Activated T-helper 1 cell treated with Interleukin-2 at 50 U/mL for 16 hours (primary cell): ENCODE measurements at regions not wholly inside any gene's neighbourhood (a gene's known extent, or its start where the extent isn't known, plus 50 kb on each side); places are given as distances from the start of the nearest gene placed in this dataset.
"Not testable (repeated sequence)": the region's sequence is repeated elsewhere in the genome, so short reads cannot be mapped to it uniquely, and the experiment has no call there.

Source experiments
- DNase-seq: peaks from one replicate; pipeline ENCODE4 v3.0.0-alpha.2; 2020; ENCODE audit warnings: low read depth

DNA sequence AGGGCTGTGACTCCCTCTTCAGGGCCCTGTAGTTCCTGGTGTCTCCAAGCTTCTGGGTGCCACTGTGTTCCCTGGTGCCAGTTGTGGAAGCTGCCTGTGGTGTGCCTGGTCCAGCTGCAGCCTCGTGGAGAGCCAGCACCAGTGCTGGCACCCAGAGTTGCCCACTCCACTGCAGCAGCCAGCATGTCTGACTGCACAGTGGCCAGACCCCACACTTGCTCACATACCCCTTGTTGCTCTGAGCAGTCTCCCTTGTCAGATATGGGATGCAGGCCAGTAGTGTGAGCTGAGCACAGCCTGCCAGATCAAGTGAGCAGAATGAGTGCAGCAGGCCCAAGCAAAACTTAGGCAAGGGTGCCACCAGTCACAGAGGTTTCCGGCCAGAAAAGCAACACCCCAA is 108.6 kb downstream of the ZMAT1 start:
- DNase-seq: no peak

DNA sequence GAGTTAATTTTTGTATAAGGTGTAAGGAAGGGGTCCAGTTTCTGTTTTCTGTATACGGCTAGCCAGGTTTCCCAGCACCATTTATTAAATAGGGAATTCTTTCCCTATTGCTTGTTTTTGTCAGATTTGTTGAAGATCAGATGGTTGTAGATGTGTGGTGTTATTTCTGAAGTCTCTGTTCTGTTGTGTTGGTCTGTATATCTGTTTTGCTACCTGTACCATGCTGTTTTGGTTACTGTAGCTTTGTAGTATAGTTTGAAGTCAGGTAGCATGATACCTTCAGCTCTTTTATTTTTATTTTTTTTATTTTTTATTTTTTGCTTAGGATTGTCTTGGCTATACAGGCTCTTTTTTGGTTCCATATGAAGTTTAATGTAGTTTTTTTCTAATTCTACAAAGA is 114.1 kb downstream of the ZMAT1 start:
- DNase-seq: not testable (repeated sequence)

- no peak for DNase-seq
These were observed 118.6 kb downstream of the ZMAT1 start for GRCh38 chrX:101813200-101813599.

DNA sequence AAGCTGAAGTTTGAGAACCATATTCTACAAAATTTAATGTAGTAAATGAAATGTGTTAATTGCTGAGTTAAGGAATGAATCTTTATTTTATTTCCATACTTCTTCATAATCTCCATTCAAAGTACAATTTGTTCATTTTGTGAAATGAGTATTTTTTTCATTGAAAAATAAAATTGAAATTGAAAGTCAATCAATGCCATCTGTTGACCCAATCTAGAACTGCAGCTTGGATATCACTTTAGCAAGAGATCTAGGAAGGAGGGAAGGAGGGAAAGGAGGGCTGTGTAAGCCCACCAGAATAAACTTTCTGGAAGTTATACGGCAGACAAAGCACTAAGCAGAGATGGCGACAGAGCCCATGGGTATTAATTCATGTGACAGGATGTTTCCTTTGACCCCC is 128.4 kb downstream of the ZMAT1 start:
- DNase-seq: no peak

DNA sequence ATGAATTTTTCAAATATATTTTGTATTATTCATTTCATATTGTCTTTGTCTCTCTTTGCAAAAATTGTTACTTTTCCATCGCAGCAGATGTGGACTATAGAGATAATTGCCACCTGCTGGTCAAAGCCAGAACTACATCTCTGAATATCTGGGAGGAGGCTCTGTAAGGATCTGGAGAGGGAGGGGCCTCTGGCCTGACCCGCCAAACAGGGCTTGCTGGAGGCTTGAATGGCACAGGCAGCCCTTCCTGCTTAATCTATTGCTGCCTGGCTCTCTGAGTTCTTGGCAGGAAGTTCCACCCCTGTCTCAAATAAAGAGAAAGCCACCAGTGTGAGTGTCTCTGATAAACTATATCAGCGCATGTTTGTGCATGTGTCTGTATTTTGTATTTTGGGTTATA is 132.4 kb downstream of the ZMAT1 start:
- DNase-seq: peak; percentile 48

DNA sequence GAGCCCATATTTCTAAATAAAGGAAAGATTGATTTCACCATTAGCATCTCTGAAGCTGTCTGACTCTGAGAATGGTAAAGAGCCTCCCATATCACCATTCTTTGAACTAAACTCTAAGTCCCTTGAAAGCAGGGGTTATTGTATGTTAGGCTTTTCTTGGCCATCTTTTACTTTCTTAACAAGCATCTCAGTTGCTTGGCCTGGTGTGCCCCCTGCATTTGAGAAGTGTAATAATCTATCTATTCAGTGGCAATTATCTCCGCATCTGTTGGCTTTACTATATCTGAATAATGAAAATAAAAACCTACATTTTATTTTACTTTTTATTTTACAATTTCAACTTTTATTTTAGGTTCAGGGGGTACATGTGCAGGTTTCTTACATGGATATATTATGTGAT is 128.3 kb upstream of the ARMCX2 start:
- no peak for DNase-seq

- no peak for DNase-seq
These were observed 125.5 kb upstream of the ARMCX2 start for GRCh38 chrX:101785142-101785541.

- not testable (repeated sequence) for DNase-seq
These were observed 120.8 kb upstream of the ARMCX2 start for GRCh38 chrX:101780421-101780820.

- DNase-seq: no peak
These were observed 114.7 kb upstream of the ARMCX2 start for GRCh38 chrX:101774340-101774739.

DNA sequence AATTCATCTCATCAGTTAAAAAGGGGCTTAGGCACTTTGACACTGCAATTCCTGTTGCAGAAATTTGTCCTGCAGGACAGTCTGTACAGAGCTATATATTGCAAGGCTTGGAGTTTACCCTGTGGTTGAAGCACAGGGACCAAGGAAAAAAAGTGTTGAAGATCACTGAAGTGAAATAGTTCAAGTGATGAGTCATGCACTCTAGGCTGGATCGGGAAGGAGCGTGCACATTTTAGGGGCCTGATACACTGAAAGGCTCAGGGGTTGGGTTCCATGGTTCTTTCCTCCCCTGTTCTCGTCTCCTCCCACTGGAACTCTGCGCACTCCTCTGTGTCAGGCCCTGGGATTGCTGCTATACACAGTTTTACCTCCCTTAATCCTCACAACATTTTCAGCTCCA is 104.9 kb upstream of the ARMCX2 start:
- DNase-seq: no peak

DNA sequence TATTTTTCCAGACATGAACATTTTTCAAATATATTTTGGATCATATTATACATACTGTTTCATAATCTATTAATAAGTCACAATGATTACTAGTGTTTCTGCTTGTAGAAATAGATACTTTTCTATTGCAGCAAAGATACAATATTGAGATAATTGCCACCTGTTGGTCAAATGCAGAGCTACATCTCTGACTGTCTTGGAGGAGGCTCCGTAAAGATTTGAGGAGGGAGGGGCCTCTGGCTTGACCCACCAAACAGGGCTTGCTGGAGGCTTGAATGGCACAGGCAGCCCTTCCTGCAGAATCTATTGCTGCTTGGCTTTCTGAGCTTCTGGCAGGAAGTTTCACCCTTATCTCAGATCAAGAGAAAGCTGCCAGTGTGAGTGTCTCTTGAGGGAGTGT is 99.3 kb upstream of the ARMCX2 start:
- no peak for DNase-seq

- no peak for DNase-seq
These were observed 91.1 kb upstream of the ARMCX2 start for GRCh38 chrX:101750744-101751143.

DNA sequence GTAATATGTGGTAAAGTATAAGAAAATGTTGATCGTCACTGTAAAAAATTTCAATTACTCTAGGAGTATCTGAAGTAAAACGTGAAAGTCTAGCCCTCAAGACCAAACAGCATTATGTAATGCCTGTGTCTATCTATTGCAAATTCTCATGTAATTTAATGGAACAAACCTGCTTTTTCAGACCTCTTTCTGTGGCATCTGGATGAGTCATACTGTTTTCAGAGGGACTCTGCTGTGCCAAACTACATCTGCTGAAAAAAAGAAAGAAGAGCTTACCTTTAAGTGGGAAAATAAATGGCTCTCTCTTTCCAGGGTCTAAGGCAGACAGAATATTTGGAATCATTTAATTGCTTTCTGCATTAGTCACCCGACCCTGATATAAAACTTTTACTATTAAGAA is 89.8 kb upstream of the ARMCX2 start:
- DNase-seq: no peak

- DNase-seq: no peak
These were observed 85.4 kb upstream of the ARMCX2 start for GRCh38 chrX:101745046-101745445.

GRCh38 chrX:101744085-101744484 is 84.4 kb upstream of the ARMCX2 start:
- no peak for DNase-seq

DNA sequence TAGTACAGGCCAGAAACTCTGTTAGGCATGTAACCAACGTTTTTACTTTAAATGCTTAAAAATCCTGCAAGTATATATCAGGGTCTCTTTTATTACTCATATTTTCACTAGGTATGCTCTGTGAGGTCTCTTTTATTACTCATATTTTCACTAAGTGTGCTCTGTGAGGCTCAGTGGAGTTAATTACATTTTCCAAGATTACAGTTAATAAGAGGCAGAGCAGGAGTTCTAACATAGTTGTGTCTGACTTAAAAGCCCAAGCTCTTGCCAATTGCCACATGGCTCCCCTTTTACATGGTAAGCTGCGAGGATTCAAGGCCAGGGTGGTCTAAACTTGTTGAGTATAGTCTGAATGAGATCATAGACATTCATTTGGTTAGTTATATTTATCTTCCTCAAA is 81.0 kb upstream of the ARMCX2 start:
- DNase-seq: no peak

DNA sequence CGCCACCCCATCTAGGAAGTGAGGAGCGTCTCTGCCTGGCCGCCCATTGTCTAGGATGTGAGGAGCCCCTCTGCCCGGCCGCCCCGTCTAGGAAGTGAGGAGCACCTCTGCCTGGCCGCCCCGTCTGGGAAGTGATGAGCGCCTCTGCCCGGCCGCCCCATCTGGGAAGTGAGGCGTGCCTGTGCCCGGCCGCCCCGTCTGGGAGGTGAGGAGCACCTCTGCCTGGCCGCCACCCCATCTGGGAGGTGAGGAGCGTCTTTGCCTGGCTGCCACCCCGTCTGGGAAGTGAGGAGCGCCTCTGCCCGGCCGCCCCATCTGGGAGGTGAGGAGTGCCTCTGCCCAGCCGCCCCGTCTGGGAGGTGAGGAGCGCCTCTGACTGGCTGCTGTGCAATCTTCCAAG is 79.2 kb upstream of the ARMCX2 start:
- DNase-seq: not testable (repeated sequence)

DNA sequence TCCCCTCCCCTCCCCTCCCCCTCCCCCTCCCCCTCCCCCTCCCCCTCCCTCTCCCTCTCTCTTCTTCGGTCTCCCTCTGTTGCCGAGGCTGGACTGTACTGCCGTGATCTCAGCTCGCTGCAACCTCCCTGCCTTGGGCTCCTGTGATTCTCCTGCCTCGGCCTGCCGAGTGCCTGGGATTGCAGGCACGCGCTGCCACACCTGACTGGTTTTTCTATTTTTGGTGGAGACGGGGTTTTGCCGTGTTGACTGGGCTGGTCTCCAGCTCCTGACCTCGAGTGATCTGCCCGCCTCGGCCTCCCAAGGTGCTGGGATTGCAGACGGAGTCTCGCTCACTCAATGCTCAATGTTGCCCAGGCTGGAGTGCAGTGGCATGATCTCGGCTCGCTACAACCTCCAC is 78.8 kb upstream of the ARMCX2 start:
- DNase-seq: not testable (repeated sequence)

DNA sequence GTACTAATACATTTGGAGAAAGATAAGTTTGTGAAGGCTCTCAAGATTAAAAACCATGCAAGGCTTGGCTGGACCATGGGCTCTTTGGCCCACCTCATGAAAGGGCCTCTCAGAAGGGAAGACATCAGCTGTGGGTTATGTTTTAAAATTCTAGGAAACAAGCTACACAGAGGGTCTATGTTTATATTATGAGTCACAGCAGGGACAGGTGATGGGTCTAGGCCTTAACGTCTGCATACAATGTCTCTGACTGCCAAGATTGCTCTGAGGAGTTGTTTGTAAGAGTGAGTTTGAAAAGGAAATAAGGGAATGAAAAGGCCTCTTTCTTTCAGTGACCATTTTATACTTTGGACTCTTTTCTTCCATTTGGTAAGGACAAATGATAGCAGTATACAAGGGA is 77.0 kb upstream of the ARMCX2 start:
- no peak for DNase-seq

DNA sequence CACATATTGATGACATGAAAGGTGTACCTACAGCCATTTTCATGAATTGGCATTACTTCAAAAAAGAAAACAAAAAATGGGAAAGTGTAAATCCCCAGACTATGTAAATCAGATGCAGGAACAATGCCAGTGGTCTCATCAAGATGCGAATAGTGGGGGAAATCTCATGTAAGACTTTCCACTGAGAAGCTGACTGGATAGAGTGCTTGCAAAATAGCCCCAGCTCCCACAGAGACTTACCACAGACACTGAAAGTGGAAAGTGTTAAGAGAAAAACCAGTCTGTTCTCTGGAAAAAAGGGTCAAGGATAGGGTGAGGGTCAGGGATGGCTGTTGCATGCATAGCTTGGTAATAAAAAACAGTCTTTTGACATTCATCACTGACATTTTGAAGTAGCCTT is 73.2 kb upstream of the ARMCX2 start:
- DNase-seq: no peak

GRCh38 chrX:101729986-101730385 is 70.3 kb upstream of the ARMCX2 start:
- no peak for DNase-seq
